ENCODE measurements at regions not wholly inside any gene's neighbourhood (a gene's known extent, or its start where the extent isn't known, plus 50 kb on each side); places are given as distances from the start of the nearest gene placed in this dataset.

- TF ChIP-seq CTCF (IDR thresholded peaks at IDR 0.05) (no peak), POLR2A (IDR thresholded peaks at IDR 0.05) (no peak), EP300 (IDR thresholded peaks at IDR 0.05) (no peak)
These were observed 382.4 kb downstream of the KCTD12 start for GRCh38 chr13:76503766-76504165.

Measured in ovary (tissue), 3 donors.